Activated naive CD8-positive, alpha-beta T cell (primary cell): ENCODE measurements at regions not wholly inside any gene's neighbourhood (a gene's known extent, or its start where the extent isn't known, plus 50 kb on each side); places are given as distances from the start of the nearest gene placed in this dataset.

ENCODE experiments used
- H3K27ac Mint-ChIP-seq: one replicate; pipeline ENCODE4 v1.8.0; 2021; ENCODE audit warnings: mixed read lengths
- H3K27me3 Mint-ChIP-seq: one replicate; pipeline ENCODE4 v1.8.0; 2021; ENCODE audit warnings: mixed read lengths
- H3K36me3 Mint-ChIP-seq: one replicate; pipeline ENCODE4 v1.8.0; 2021; ENCODE audit warnings: mixed read lengths
- H3K4me1 Mint-ChIP-seq: one replicate; pipeline ENCODE4 v1.8.0; 2021; ENCODE audit warnings: low read depth, mixed read lengths
- H3K4me3 Mint-ChIP-seq: one replicate; pipeline ENCODE4 v1.8.0; 2021; ENCODE audit warnings: mild to moderate bottlenecking, mixed read lengths
- H3K9me3 Mint-ChIP-seq: one replicate; pipeline ENCODE4 v1.8.0; 2021; ENCODE audit warnings: low read depth, mixed read lengths

GRCh38 chr3:71921036-71921435 is 136.1 kb upstream of the PROK2 start:
- Mint-ChIP-seq H3K27ac (no peak overlapping the region), H3K4me3 (no peak overlapping the region), H3K4me1 (no peaks in the 10 kb centered on the region), H3K36me3 (no peaks in the 10 kb centered on the region), H3K27me3 (no peaks in the 10 kb centered on the region), H3K9me3 (no peaks in the 10 kb centered on the region)

- Mint-ChIP-seq H3K36me3 (no peaks in the 10 kb centered on the region), H3K27ac (no peak overlapping the region), H3K4me1 (no peaks in the 10 kb centered on the region), H3K9me3 (no peaks in the 10 kb centered on the region), H3K27me3 (no peaks in the 10 kb centered on the region), H3K4me3 (no peak overlapping the region)
Observed at GRCh38 chr3:71919572-71919971, 134.6 kb upstream of the PROK2 start.

- H3K36me3 Mint-ChIP-seq, result no peaks in the 10 kb centered on the region
- no peaks in the 10 kb centered on the region for H3K9me3 Mint-ChIP-seq
- H3K27me3 Mint-ChIP-seq, result no peaks in the 10 kb centered on the region
- H3K27ac Mint-ChIP-seq, result no peak overlapping the region
- no peaks in the 10 kb centered on the region for H3K4me1 Mint-ChIP-seq
- no peak overlapping the region for H3K4me3 Mint-ChIP-seq
Observed at GRCh38 chr3:71917545-71917944, 132.6 kb upstream of the PROK2 start.

GRCh38 chr3:71916747-71917369 is 131.9 kb upstream of the PROK2 start:
- no peaks in the 10 kb centered on the region for H3K27me3 Mint-ChIP-seq
- H3K4me1 Mint-ChIP-seq, result no peaks in the 10 kb centered on the region
- H3K9me3 Mint-ChIP-seq, result no peaks in the 10 kb centered on the region
- no peak overlapping the region for H3K4me3 Mint-ChIP-seq
- H3K36me3 Mint-ChIP-seq, result no peaks in the 10 kb centered on the region
- no peak overlapping the region for H3K27ac Mint-ChIP-seq

- Mint-ChIP-seq H3K27me3 (peaks cover 2% of the 10 kb centered on the region), H3K4me1 (no peaks in the 10 kb centered on the region), H3K36me3 (no peaks in the 10 kb centered on the region), H3K4me3 (no peak overlapping the region), H3K9me3 (no peaks in the 10 kb centered on the region), H3K27ac (no peak overlapping the region)
Observed at GRCh38 chr3:71912839-71913495, 128.0 kb upstream of the PROK2 start.

DNA sequence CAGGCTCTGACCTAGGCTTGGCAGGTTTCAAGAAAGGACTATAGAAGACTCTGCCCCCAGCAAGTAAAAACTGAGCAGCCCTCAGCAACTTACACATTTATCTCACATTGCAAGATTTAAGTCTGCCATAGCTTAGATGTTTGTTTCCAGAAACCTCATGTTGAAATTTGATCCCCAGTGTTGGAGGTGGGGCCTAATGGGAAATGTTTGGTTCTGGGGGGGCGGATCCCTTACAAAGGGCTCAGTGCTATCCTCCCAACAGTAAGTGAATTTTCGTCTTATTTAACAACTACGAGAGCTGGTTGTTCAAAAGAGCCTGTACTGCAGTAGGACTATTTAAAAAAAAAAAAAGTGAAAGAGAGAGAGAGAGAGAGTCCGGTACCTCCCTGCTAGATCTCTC is 125.2 kb upstream of the PROK2 start:
- Mint-ChIP-seq H3K27ac (no peak overlapping the region), H3K9me3 (no peaks in the 10 kb centered on the region), H3K4me3 (no peak overlapping the region), H3K36me3 (no peaks in the 10 kb centered on the region), H3K4me1 (no peaks in the 10 kb centered on the region), H3K27me3 (peaks cover 2% of the 10 kb centered on the region)

DNA sequence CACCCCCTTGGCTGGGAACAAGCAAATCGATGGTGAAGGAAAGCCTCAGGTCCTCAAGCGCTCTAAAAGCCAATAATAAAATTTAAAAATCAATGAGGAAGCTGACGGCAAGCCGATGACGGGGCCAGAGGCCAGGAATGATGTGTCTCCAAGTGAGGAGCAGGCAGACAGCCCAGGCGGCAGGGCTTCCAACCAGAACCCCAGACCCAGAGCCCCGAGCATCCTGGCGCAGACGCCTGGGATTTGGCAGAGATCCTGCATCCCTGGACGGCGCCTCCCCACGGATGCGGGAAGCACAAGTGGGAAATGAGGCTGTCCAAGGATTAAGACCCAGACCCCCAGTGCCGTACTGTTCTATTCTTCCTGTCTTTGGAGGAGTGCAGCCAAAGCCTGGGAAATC is 123.0 kb upstream of the PROK2 start:
- Mint-ChIP-seq H3K4me3 (no peak overlapping the region), H3K27me3 (peaks cover 2% of the 10 kb centered on the region), H3K36me3 (no peaks in the 10 kb centered on the region), H3K9me3 (no peaks in the 10 kb centered on the region), H3K4me1 (no peaks in the 10 kb centered on the region), H3K27ac (no peak overlapping the region)

DNA sequence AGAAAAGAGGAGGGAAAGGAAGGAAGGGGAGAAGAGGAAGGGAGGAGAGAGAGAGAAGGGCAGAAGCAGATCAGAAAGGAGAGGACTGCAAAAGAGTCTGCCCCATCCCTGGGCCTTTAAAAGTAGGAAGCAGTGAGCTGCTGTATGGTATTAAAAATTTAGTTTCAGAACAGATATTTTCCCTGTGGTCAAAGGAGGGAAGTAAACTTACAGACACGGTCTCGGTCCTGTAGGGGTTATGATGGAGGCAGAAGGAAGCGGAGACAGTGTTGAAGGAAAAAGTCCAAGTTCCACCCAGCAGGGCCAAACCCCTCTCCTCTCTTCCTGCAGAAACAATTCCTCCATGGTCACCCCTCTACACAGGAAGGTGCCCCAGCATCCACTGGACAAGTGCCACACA is 122.0 kb upstream of the PROK2 start:
- Mint-ChIP-seq H3K4me3 (no peak overlapping the region), H3K27me3 (peaks cover 2% of the 10 kb centered on the region), H3K36me3 (no peaks in the 10 kb centered on the region), H3K9me3 (no peaks in the 10 kb centered on the region), H3K27ac (no peak overlapping the region), H3K4me1 (no peaks in the 10 kb centered on the region)

GRCh38 chr3:71905426-71905825 is 120.5 kb upstream of the PROK2 start:
- H3K27ac Mint-ChIP-seq, result no peak overlapping the region
- H3K9me3 Mint-ChIP-seq, result no peaks in the 10 kb centered on the region
- peaks cover 2% of the 10 kb centered on the region for H3K27me3 Mint-ChIP-seq
- no peak overlapping the region for H3K4me3 Mint-ChIP-seq
- H3K36me3 Mint-ChIP-seq, result no peaks in the 10 kb centered on the region
- no peaks in the 10 kb centered on the region for H3K4me1 Mint-ChIP-seq

- Mint-ChIP-seq H3K27me3 (no peaks in the 10 kb centered on the region), H3K9me3 (no peaks in the 10 kb centered on the region), H3K4me3 (no peak overlapping the region), H3K36me3 (no peaks in the 10 kb centered on the region), H3K4me1 (no peaks in the 10 kb centered on the region), H3K27ac (no peak overlapping the region)
Observed at GRCh38 chr3:71903936-71904335, 119.0 kb upstream of the PROK2 start.

GRCh38 chr3:71903112-71903495 is 118.2 kb upstream of the PROK2 start:
- Mint-ChIP-seq H3K9me3 (no peaks in the 10 kb centered on the region), H3K36me3 (no peaks in the 10 kb centered on the region), H3K4me1 (no peaks in the 10 kb centered on the region), H3K27me3 (peaks cover 2% of the 10 kb centered on the region), H3K4me3 (no peak overlapping the region), H3K27ac (no peak overlapping the region)

- Mint-ChIP-seq H3K27me3 (peaks cover 2% of the 10 kb centered on the region), H3K4me1 (no peaks in the 10 kb centered on the region)
Observed at GRCh38 chr3:71902258-71903111, 117.5 kb upstream of the PROK2 start.

DNA sequence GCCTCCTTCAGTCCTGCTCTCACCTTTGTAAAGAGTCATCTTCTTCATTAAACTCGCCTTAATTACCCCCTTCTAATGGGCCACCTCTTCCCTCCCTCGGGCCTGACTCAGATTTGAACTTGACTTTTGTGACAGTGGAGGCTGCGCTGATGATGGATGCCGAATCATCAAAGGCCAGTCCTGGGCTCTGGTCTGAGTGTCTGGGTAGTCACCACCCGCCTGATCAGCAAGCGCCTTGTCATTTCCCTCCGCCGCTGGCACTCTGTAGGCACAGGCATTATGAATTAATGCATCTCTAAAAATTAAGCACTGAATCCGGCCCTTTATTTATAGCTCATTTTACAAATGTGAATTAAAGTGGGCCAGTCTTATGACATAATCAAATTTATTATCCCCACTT is 116.7 kb upstream of the PROK2 start:
- Mint-ChIP-seq H3K27me3 (peaks cover 2% of the 10 kb centered on the region), H3K9me3 (no peaks in the 10 kb centered on the region), H3K36me3 (no peaks in the 10 kb centered on the region)

More at GRCh38 chr3:71902258-71903111, 117.5 kb upstream of the PROK2 start:
- H3K4me3 Mint-ChIP-seq, result no peak overlapping the region
- no peak overlapping the region for H3K27ac Mint-ChIP-seq
- H3K9me3 Mint-ChIP-seq, result no peaks in the 10 kb centered on the region
- H3K36me3 Mint-ChIP-seq, result no peaks in the 10 kb centered on the region

GRCh38 chr3:71900057-71900456 is 115.1 kb upstream of the PROK2 start:
- Mint-ChIP-seq H3K36me3 (no peaks in the 10 kb centered on the region), H3K27me3 (peaks cover 2% of the 10 kb centered on the region), H3K27ac (no peak overlapping the region), H3K9me3 (no peaks in the 10 kb centered on the region), H3K4me3 (no peak overlapping the region), H3K4me1 (no peaks in the 10 kb centered on the region)

More for the DNA sequence above, 116.7 kb upstream of the PROK2 start:
- no peak overlapping the region for H3K4me3 Mint-ChIP-seq
- no peak overlapping the region for H3K27ac Mint-ChIP-seq
- no peaks in the 10 kb centered on the region for H3K4me1 Mint-ChIP-seq

DNA sequence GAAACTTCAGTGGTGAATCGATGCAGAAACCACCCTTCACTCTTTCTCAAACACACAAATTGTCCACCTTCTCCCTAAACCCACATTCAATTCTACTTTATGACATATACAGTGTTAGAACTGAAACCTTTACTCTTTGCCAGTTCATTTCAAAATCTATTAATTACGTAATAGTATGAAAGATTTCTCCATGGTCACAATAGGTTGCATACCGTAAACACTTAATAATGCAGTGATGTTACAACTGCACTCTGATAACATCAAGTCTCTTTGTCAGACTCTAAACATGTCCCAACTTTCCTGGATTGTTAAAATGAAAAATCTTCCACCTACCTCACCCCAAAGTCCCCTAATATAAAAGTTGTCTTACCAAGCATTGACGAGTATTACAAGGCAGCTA is 111.8 kb upstream of the PROK2 start:
- Mint-ChIP-seq H3K4me1 (no peaks in the 10 kb centered on the region), H3K27me3 (peaks cover 2% of the 10 kb centered on the region), H3K27ac (no peak overlapping the region), H3K36me3 (no peaks in the 10 kb centered on the region), H3K9me3 (no peaks in the 10 kb centered on the region), H3K4me3 (no peak overlapping the region)
